H1 (cell line): ENCODE measurements at regions not wholly inside any gene's neighbourhood (a gene's known extent, or its start where the extent isn't known, plus 50 kb on each side); places are given as distances from the start of the nearest gene placed in this dataset.

Experiments
- CTCF ChIA-PET: fragments of 300-600 bp; sonication (Branson Sonifier 250); formaldehyde crosslinking; loops from one replicate; lab custom pipeline; 2021; ENCODE audit not compliant: partially characterized antibody; lab: Charles Lee
- POLR2A ChIA-PET: fragments of 300-600 bp; sonication (Branson Sonifier 250); formaldehyde crosslinking; loops from one replicate; lab custom pipeline; 2021; ENCODE audit warnings: inconsistent platforms; ENCODE audit not compliant: partially characterized antibody; lab: Charles Lee
- DNase-seq, 2 experiments: peaks; one replicate each; pipeline versions ENCODE4 v3.0.0 to v3.0.0-alpha.2; 2010 to 2022; ENCODE audit warnings: low spot score in 2 of 2, low read depth in 1 of 2, mixed read lengths in 1 of 2
- FAIRE-seq: peaks from 2 replicates; lab custom pipeline; 2011; peaks lifted over from hg19 to GRCh38; lab: Jason Lieb, UNC
- H2AFZ ChIP-seq: 2 replicates; pipeline ENCODE4 v1.8.1; 2012; ENCODE audit warnings: low read length, inconsistent platforms
- H2AK5ac ChIP-seq: 2 replicates; pipeline ENCODE4 v1.6.1; 2013; ENCODE audit warnings: low read depth, low read length
- H2BK120ac ChIP-seq: replicated peaks from 2 replicates; pipeline ENCODE3; 2013; ENCODE audit warnings: low read depth, low read length, inconsistent platforms
- H2BK12ac ChIP-seq: 2 replicates; pipeline ENCODE4 v1.6.1; 2013; ENCODE audit warnings: low read depth, low read length
- H2BK15ac ChIP-seq: 2 replicates; pipeline ENCODE4 v1.6.1; 2013; ENCODE audit warnings: low read length
- H2BK20ac ChIP-seq: 2 replicates; pipeline ENCODE4 v1.6.1; 2013; ENCODE audit warnings: low read length
- H2BK5ac ChIP-seq: 2 replicates; pipeline ENCODE4 v1.6.1; 2013; ENCODE audit warnings: low read depth, low read length
- H3K14ac ChIP-seq: 2 replicates; pipeline ENCODE4 v1.6.1; 2013; ENCODE audit warnings: inconsistent platforms; ENCODE audit not compliant: insufficient read length
- H3K18ac ChIP-seq: 2 replicates; pipeline ENCODE4 v1.6.1; 2013; ENCODE audit warnings: low read length; ENCODE audit errors: extremely low read depth
- H3K23ac ChIP-seq: 2 replicates; pipeline ENCODE4 v1.6.1; 2013; ENCODE audit warnings: inconsistent platforms; ENCODE audit not compliant: insufficient read length
- H3K23me2 ChIP-seq: 2 replicates; pipeline ENCODE4 v1.6.1; 2013; ENCODE audit warnings: low read depth, low read length
- H3K27ac ChIP-seq: 2 replicates; pipeline ENCODE4 v1.6.1; 2011; ENCODE audit warnings: low read depth, low read length, inconsistent platforms
- H3K27me3 ChIP-seq, 4 experiments: replicated peaks in 1 of 4; 1 replicate in 1 of 4; 2 replicates in 3 of 4; pipeline versions ENCODE4 v1.6.1 to v1.8.1; 2011 to 2013; ENCODE audit warnings: low read length in 3 of 4, mild to moderate bottlenecking in 3 of 4, inconsistent platforms in 2 of 4, mixed read lengths in 2 of 4, moderate library complexity in 1 of 4; ENCODE audit not compliant: control insufficient read depth in 3 of 4, insufficient read depth in 3 of 4; ENCODE audit errors: extremely low read depth in 1 of 4
- H3K36me3 ChIP-seq, 4 experiments: 2 replicates each; pipeline versions ENCODE4 v1.6.1 to v1.8.1; 2011 to 2013; ENCODE audit warnings: mild to moderate bottlenecking in 4 of 4, low read length in 3 of 4, moderate library complexity in 2 of 4, control low read depth in 1 of 4, inconsistent platforms in 1 of 4; ENCODE audit not compliant: insufficient read depth in 4 of 4, control insufficient read depth in 2 of 4
- H3K4ac ChIP-seq: replicated peaks from 2 replicates; pipeline ENCODE3; 2013; ENCODE audit warnings: low read length, low read depth, mixed read lengths, inconsistent platforms; ENCODE audit not compliant: insufficient read length
- H3K4me1 ChIP-seq, 4 experiments: replicated peaks in 1 of 4; 1 replicate in 1 of 4; 2 replicates in 3 of 4; pipeline versions ENCODE4 v1.6.1 to v1.8.1; 2011 to 2013; ENCODE audit warnings: low read length in 3 of 4, inconsistent platforms in 2 of 4, mixed read lengths in 1 of 4; ENCODE audit not compliant: insufficient read depth in 4 of 4, control insufficient read depth in 3 of 4
- H3K4me2 ChIP-seq, 2 experiments: 2 replicates each; pipeline versions ENCODE4 v1.6.1 to v1.8.1; 2011 to 2013; ENCODE audit warnings: low read depth in 2 of 2, low read length in 2 of 2, control low read depth in 1 of 2, inconsistent platforms in 1 of 2, mild to moderate bottlenecking in 1 of 2; ENCODE audit not compliant: insufficient read depth in 1 of 2
- H3K4me3 ChIP-seq, 4 experiments: fragments of 200-600, 300-600 bp in 1 of 4; sonication (generic), shearing (Covaris generic), sonication (Bioruptor Twin) in 1 of 4; 2 replicates each; pipeline versions ENCODE4 v1.5.1 to v1.8.1; 2011 to 2016; ENCODE audit warnings: low read length in 4 of 4, low read depth in 3 of 4, control low read depth in 2 of 4, inconsistent platforms in 2 of 4, mild to moderate bottlenecking in 2 of 4, mixed read lengths in 1 of 4, moderate library complexity in 1 of 4; ENCODE audit not compliant: insufficient read depth in 2 of 4; ENCODE audit errors: extremely low read depth in 1 of 4
- H3K56ac ChIP-seq: replicated peaks from 2 replicates; pipeline ENCODE3; 2013; ENCODE audit warnings: low read depth, mild to moderate bottlenecking, mixed read lengths, low read length, inconsistent platforms; ENCODE audit not compliant: insufficient read length
- H3K79me1 ChIP-seq: 2 replicates; pipeline ENCODE4 v1.6.1; 2013; ENCODE audit warnings: low read depth, low read length, control low read depth
- H3K79me2 ChIP-seq, 2 experiments: 2 replicates each; pipeline versions ENCODE4 v1.6.1 to v1.8.1; 2012 to 2013; ENCODE audit warnings: low read length in 2 of 2, mild to moderate bottlenecking in 2 of 2, inconsistent platforms in 1 of 2; ENCODE audit not compliant: insufficient read depth in 2 of 2, control insufficient read depth in 1 of 2
- H3K9ac ChIP-seq, 4 experiments: replicated peaks in 1 of 4; 1 replicate in 1 of 4; 2 replicates in 3 of 4; pipeline versions ENCODE4 v1.6.1 to v1.8.1; 2011 to 2013; ENCODE audit warnings: low read depth in 3 of 4, low read length in 3 of 4, control low read depth in 2 of 4, mild to moderate bottlenecking in 2 of 4, moderate library complexity in 2 of 4, inconsistent platforms in 1 of 4; ENCODE audit errors: extremely low read depth in 1 of 4
- H3K9me3 ChIP-seq, 2 experiments: 2 replicates each; pipeline versions ENCODE4 v1.6.1 to v1.8.1; 2012 to 2013; ENCODE audit warnings: mild to moderate bottlenecking in 2 of 2, moderate library complexity in 2 of 2, control low read depth in 1 of 2, inconsistent platforms in 1 of 2, low read depth in 1 of 2, low read length in 1 of 2, mixed read lengths in 1 of 2; ENCODE audit not compliant: insufficient read depth in 2 of 2
- H4K20me1 ChIP-seq, 2 experiments: replicated peaks in 1 of 2; 2 replicates each; pipeline versions ENCODE3 to v1.8.1; 2011 to 2013; ENCODE audit warnings: inconsistent platforms in 2 of 2, low read length in 2 of 2, mild to moderate bottlenecking in 1 of 2; ENCODE audit not compliant: insufficient read depth in 2 of 2, control insufficient read depth in 1 of 2
- H4K5ac ChIP-seq: 2 replicates; pipeline ENCODE4 v1.6.1; 2013; ENCODE audit warnings: low read length, low read depth, mixed read lengths, inconsistent platforms; ENCODE audit not compliant: insufficient read length
- H4K8ac ChIP-seq: 2 replicates; pipeline ENCODE4 v1.8.0; 2013; ENCODE audit warnings: mild to moderate bottlenecking, moderate library complexity, low read length, inconsistent platforms; ENCODE audit not compliant: insufficient read depth; ENCODE audit errors: extremely low read depth
- H4K91ac ChIP-seq: replicated peaks from 2 replicates; pipeline ENCODE3; 2013; ENCODE audit warnings: low read length, mixed read lengths, inconsistent platforms; ENCODE audit not compliant: insufficient read length
- ASH2L ChIP-seq: fragments of 200-600, 300-600 bp; sonication (generic); IDR thresholded peaks from one replicate; pipeline ENCODE4 v1.7.1; 2017; ENCODE audit warnings: low read length
- CREB1 ChIP-seq: IDR thresholded peaks from 2 replicates; pipeline ENCODE4 v1.6.1; 2012; ENCODE audit warnings: inconsistent platforms
- EP300 ChIP-seq, 2 experiments: IDR thresholded peaks; 1 replicate in 1 of 2; 2 replicates in 1 of 2; pipeline ENCODE4 v1.6.1; 2011 to 2012; ENCODE audit warnings: low read depth in 2 of 2, low read length in 2 of 2, mild to moderate bottlenecking in 2 of 2, borderline replicate concordance in 1 of 2, inconsistent platforms in 1 of 2, moderate library complexity in 1 of 2
- EZH2 ChIP-seq: fragments of 200-600 bp; sonication (generic); IDR thresholded peaks from 2 replicates; pipeline ENCODE4 v1.7.1; 2012; ENCODE audit warnings: low read depth, mild to moderate bottlenecking, moderate library complexity, low read length, inconsistent platforms; ENCODE audit not compliant: severe bottlenecking
- GABPA ChIP-seq: IDR thresholded peaks from 2 replicates; pipeline ENCODE4 v1.6.1; 2011; ENCODE audit warnings: mild to moderate bottlenecking, low read length, moderate library complexity, borderline replicate concordance; ENCODE audit not compliant: insufficient read depth
- NRF1 ChIP-seq: IDR thresholded peaks from 2 replicates; pipeline ENCODE4 v1.6.1; 2011; ENCODE audit warnings: mild to moderate bottlenecking, low read depth, low read length, improper control_type of control experiment
- RAD21 ChIP-seq, 2 experiments: IDR thresholded peaks in 1 of 2; conservative IDR thresholded peaks in 1 of 2; 2 replicates each; pipeline ENCODE4 v1.6.1; 2011; ENCODE audit warnings: low read depth in 2 of 2, low read length in 2 of 2, improper control_type of control experiment in 1 of 2, inconsistent platforms in 1 of 2, mild to moderate bottlenecking in 1 of 2, moderate library complexity in 1 of 2
- SIRT6 ChIP-seq: IDR thresholded peaks from one replicate; pipeline ENCODE4 v1.7.1; 2012; ENCODE audit warnings: low read length, inconsistent platforms
- SP4 ChIP-seq: IDR thresholded peaks from 2 replicates; pipeline ENCODE4 v1.6.1; 2012; ENCODE audit warnings: low read length, inconsistent platforms
- WGBS, 2 experiments: shearing (Covaris generic) in 1 of 2; methylation state at CpG; one replicate each; pipeline versions ENCODE4 v1.1.6 to v1.1.7; 2013 to 2015; ENCODE audit warnings: low lambda C conversion rate in 2 of 2, mixed read lengths in 2 of 2, inconsistent platforms in 1 of 2, low coverage in 1 of 2, missing lambda C conversion rate in 1 of 2; ENCODE audit not compliant: insufficient replicate concordance in 2 of 2, insufficient coverage in 1 of 2, insufficient read length in 1 of 2; ENCODE audit errors: extremely low coverage in 1 of 2, missing lambda C conversion rate in 1 of 2; 5-methylcytosine and 5-hydroxymethylcytosine counted together

DNA sequence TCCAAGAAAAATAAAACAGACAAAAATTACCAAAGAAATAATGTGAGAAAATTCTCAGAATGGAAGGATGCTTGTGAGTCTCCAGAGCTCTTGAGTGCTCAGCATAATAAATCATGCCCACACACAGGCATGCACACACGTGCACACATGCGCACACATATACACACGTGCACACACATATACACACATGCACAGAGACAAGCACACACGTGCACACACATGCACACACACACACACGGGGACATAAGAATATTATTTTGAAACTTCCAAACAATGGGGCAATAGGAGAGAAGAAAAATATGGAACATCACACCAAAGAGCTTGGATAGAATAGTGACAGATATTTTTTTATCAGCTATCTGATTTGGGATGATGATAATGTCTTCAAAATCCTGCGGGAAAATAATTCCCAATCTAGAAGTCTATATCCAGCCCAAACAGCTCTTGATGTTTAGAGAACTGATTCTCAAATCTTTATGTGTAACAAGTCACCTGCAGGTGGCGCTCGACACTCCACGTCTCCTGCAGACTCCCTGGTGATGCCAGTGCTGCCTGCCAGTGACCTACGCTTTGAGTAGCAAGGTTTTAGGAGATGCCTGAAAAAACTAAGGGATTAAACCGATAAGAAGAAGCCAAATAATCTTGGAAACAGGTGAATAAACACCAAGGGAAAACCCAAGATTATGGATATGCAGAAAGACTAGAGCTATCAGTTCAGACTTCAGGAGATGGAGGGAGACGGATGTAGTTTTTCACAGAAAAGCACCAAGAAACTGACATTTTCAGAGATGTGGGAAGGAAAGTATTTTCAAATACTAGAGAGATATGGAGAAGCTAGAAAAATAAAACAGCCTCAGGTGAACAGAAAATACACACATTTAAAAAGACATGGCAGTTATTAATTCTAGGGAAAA is 743.6 kb downstream of the ETS1 start:
- no peak overlapping the region for H2AK5ac ChIP-seq
- 0 out of 2 replicates have a peak overlapping the region, but pooled peaks have one; percentile 77 for H2AFZ ChIP-seq
- H4K8ac ChIP-seq, result no peak overlapping the region
- no peak overlapping the region for H4K5ac ChIP-seq
- no peak overlapping the region for H3K14ac ChIP-seq
- no peak overlapping the region for H3K9ac ChIP-seq
- H3K79me1 ChIP-seq, result no peaks in the 10 kb centered on the region
- DNase-seq, result peak; percentile 33 to 88
- no peak overlapping the region for H3K18ac ChIP-seq
- H2BK120ac ChIP-seq, result no peak overlapping the region
- H3K23ac ChIP-seq, result no peak overlapping the region
- ChIA-PET POLR2A (no interaction called here), CTCF (interaction anchor here (0.6 to 2.7 kb wide), 49 partner anchors 9 to 820 kb away, joined by 3 to 17 read pairs (median 3); no protein-coding TSS in a partner anchor)
- H3K4me2 ChIP-seq, result no peak overlapping the region
- 39% methylated on average over 12 of the region's 12 CpGs; no CpG with 5 or more reads in 1 of the 2 experiments for WGBS, 2 experiments
- H2BK12ac ChIP-seq, result no peak overlapping the region
- FAIRE-seq, result peak; percentile 92
- H4K91ac ChIP-seq, result no peak overlapping the region
- H3K27ac ChIP-seq, result no peak overlapping the region
- H3K4me1 ChIP-seq, result 0 out of 7 replicates have a peak, but pooled peaks cover 0 to 2% (median 0%) of the 10 kb centered on the region in 4 experiments
- H4K20me1 ChIP-seq, result no peaks in the 10 kb centered on the region
- H3K56ac ChIP-seq, result no peak overlapping the region
- H3K36me3 ChIP-seq, result no peaks in the 10 kb centered on the region; a peak in 1 of 8 replicates
- no peaks in the 10 kb centered on the region for H3K23me2 ChIP-seq
- no peak overlapping the region for H2BK20ac ChIP-seq
- no peaks in the 10 kb centered on the region for H3K79me2 ChIP-seq
- no peaks in the 10 kb centered on the region for H3K27me3 ChIP-seq
- no peak overlapping the region for H3K4ac ChIP-seq
- no peak overlapping the region for H3K4me3 ChIP-seq
- H3K9me3 ChIP-seq, result no peaks in the 10 kb centered on the region
- H2BK5ac ChIP-seq, result no peak overlapping the region
- no peak overlapping the region for H2BK15ac ChIP-seq
- TF ChIP-seq SP4, result no peak
- TF ChIP-seq NRF1, result no peak
- peak; percentile 69 to 77 for TF ChIP-seq RAD21 (IDR thresholded peaks at IDR 0.05 in 1 of 2, conservative IDR thresholded peaks at IDR 0.05 in 1 of 2; ENCODE audit: low read depth in 2 of 2, low read length in 2 of 2)
- no peak for TF ChIP-seq EP300 (IDR thresholded peaks at IDR 0.05; ENCODE audit: borderline replicate concordance in 1 of 2, low read depth in 2 of 2, low read length in 2 of 2)
- no peak for TF ChIP-seq EZH2
- TF ChIP-seq CREB1, result peak; percentile 28; the same call in 1 of the 2 replicates
- TF ChIP-seq GABPA, result no peak
- TF ChIP-seq ASH2L, result no peak
- no peak for TF ChIP-seq SIRT6
